SK-N-SH (cell line): ENCODE measurements at regions not wholly inside any gene's neighbourhood (a gene's known extent, or its start where the extent isn't known, plus 50 kb on each side); places are given as distances from the start of the nearest gene placed in this dataset.

Experiments used
- CTCF ChIA-PET: fragments of 300-600, 350-600 bp; formaldehyde crosslinking; extraction: SDS; loops from one replicate; lab custom pipeline; 2021; lab: Yijun Ruan, JAX
- POLR2A ChIA-PET: fragments of 350-600 bp; sonication (Branson Sonifier 250); formaldehyde crosslinking; extraction: SDS; loops from one replicate; lab custom pipeline; 2020; ENCODE audit warnings: antibody characterized with exemption, inconsistent platforms; lab: Yijun Ruan, JAX
- DNase-seq: peaks from one replicate; pipeline ENCODE4 v3.0.0; 2012
- H2AFZ ChIP-seq: fragments of 200-600 bp; sonication (generic); 2 replicates; pipeline ENCODE4 v1.8.1; 2016; ENCODE audit warnings: antibody characterized with exemption, mild to moderate bottlenecking, low read depth
- H3F3A ChIP-seq: fragments of 200-600 bp; sonication (generic); replicated peaks from 2 replicates; pipeline ENCODE3; 2016; ENCODE audit warnings: antibody characterized with exemption, mild to moderate bottlenecking; ENCODE audit not compliant: insufficient read depth
- H3K27ac ChIP-seq, 2 experiments: fragments of 200-500 bp in 1 of 2; fragments of 200-600 bp in 1 of 2; sonication (Bioruptor generic) in 1 of 2; sonication (generic), shearing (Covaris generic) in 1 of 2; 2 replicates each; pipeline versions ENCODE4 v1.5.1 to v1.6.1; 2014 to 2016; ENCODE audit warnings: low read depth in 2 of 2, inconsistent platforms in 1 of 2, low read length in 1 of 2, mild to moderate bottlenecking in 1 of 2, mixed read lengths in 1 of 2
- H3K27me3 ChIP-seq: fragments of 200-600 bp; sonication (generic), shearing (Covaris generic); 2 replicates; pipeline ENCODE4 v1.6.1; 2016; ENCODE audit warnings: mixed run types; ENCODE audit not compliant: insufficient read depth
- H3K36me3 ChIP-seq, 2 experiments: fragments of 200-500 bp in 1 of 2; fragments of 200-600 bp in 1 of 2; sonication (Bioruptor generic) in 1 of 2; sonication (generic) in 1 of 2; replicated peaks in 1 of 2; 2 replicates each; pipeline versions ENCODE3 to v1.5.1; 2014 to 2016; ENCODE audit warnings: low read length in 1 of 2, mild to moderate bottlenecking in 1 of 2; ENCODE audit not compliant: insufficient read depth in 2 of 2, control insufficient read depth in 1 of 2
- H3K4me1 ChIP-seq, 2 experiments: fragments of 200-500 bp in 1 of 2; fragments of 200-600 bp in 1 of 2; sonication (Bioruptor generic) in 1 of 2; sonication (generic), shearing (Covaris generic) in 1 of 2; 2 replicates each; pipeline versions ENCODE4 v1.5.1 to v1.6.1; 2014 to 2016; ENCODE audit warnings: low read depth in 1 of 2, low read length in 1 of 2, mixed run types in 1 of 2; ENCODE audit not compliant: insufficient read depth in 2 of 2, control insufficient read depth in 1 of 2
- H3K4me2 ChIP-seq: fragments of 200-600 bp; sonication (generic), shearing (Covaris generic); 2 replicates; pipeline ENCODE4 v1.6.1; 2017; ENCODE audit warnings: mixed run types
- H3K4me3 ChIP-seq, 2 experiments: fragments of 200-500 bp in 1 of 2; fragments of 200-600 bp in 1 of 2; sonication (Bioruptor generic) in 1 of 2; sonication (generic), shearing (Covaris generic) in 1 of 2; 2 replicates each; pipeline versions ENCODE4 v1.5.1 to v1.8.1; 2014 to 2016; ENCODE audit warnings: low read depth in 2 of 2, inconsistent platforms in 1 of 2, low read length in 1 of 2, mild to moderate bottlenecking in 1 of 2, mixed read lengths in 1 of 2, moderate library complexity in 1 of 2
- H3K79me2 ChIP-seq: fragments of 200-600 bp; sonication (generic); 2 replicates; pipeline ENCODE4 v1.8.1; 2017; ENCODE audit warnings: mild to moderate bottlenecking; ENCODE audit not compliant: insufficient read depth
- H3K9ac ChIP-seq: fragments of 200-600 bp; sonication (generic); 2 replicates; pipeline ENCODE4 v1.6.1; 2017; ENCODE audit warnings: mixed run types
- H3K9me2 ChIP-seq: fragments of 200-600 bp; sonication (generic); 2 replicates; pipeline ENCODE4 v1.6.1; 2017; ENCODE audit warnings: mixed run types
- H3K9me3 ChIP-seq: fragments of 200-600 bp; sonication (generic); 2 replicates; pipeline ENCODE4 v1.6.1; 2017; ENCODE audit warnings: mixed run types, mild to moderate bottlenecking, moderate library complexity
- H4K20me1 ChIP-seq: fragments of 200-600 bp; sonication (generic); 2 replicates; pipeline ENCODE4 v1.6.1; 2017; ENCODE audit warnings: mild to moderate bottlenecking, mixed run types; ENCODE audit not compliant: insufficient read depth
- CHD2 ChIP-seq: fragments of 150-350 bp; IDR thresholded peaks from 2 replicates; pipeline ENCODE4 v1.6.1; 2018; ENCODE audit warnings: low read length; ENCODE audit not compliant: partially characterized antibody
- CTCF ChIP-seq: fragments of 200-600 bp; sonication (generic); IDR thresholded peaks from 2 replicates; pipeline ENCODE4 v1.6.1; 2017; ENCODE audit warnings: antibody characterized with exemption, mild to moderate bottlenecking, moderate library complexity
- EP300 ChIP-seq, 2 experiments: IDR thresholded peaks; 2 replicates each; pipeline versions ENCODE4 v1.4.0 to v1.6.1; 2012; ENCODE audit warnings: borderline replicate concordance in 1 of 2, low read depth in 1 of 2, low read length in 1 of 2
- FOSL2 ChIP-seq: IDR thresholded peaks from 2 replicates; pipeline ENCODE4 v1.4.0; 2012; ENCODE audit warnings: low read depth, mild to moderate bottlenecking, moderate library complexity, borderline replicate concordance
- GABPA ChIP-seq: IDR thresholded peaks from 2 replicates; pipeline ENCODE4 v1.4.0; 2012; ENCODE audit warnings: low read depth, mild to moderate bottlenecking
- JUND ChIP-seq: IDR thresholded peaks from 2 replicates; pipeline ENCODE4 v1.4.0; 2012
- MEF2A ChIP-seq: IDR thresholded peaks from 2 replicates; pipeline ENCODE4 v1.4.0; 2012; ENCODE audit warnings: low read depth, borderline replicate concordance
- MXI1 ChIP-seq: IDR thresholded peaks from 2 replicates; pipeline ENCODE4 v1.6.1; 2012; ENCODE audit warnings: mild to moderate bottlenecking, low read depth, low read length, improper control_type of control experiment
- NFIC ChIP-seq: IDR thresholded peaks from 2 replicates; pipeline ENCODE4 v1.4.0; 2012; ENCODE audit warnings: borderline replicate concordance
- PBX3 ChIP-seq: IDR thresholded peaks from 2 replicates; pipeline ENCODE4; 2012
- RAD21 ChIP-seq: IDR thresholded peaks from 2 replicates; pipeline ENCODE4 v1.6.1; 2012; ENCODE audit warnings: mild to moderate bottlenecking, low read length
- RFX5 ChIP-seq: IDR thresholded peaks from 2 replicates; pipeline ENCODE4 v1.6.1; 2012; ENCODE audit warnings: mild to moderate bottlenecking, improper control_type of control experiment, low read length
- RXRA ChIP-seq: IDR thresholded peaks from 2 replicates; pipeline ENCODE4 v1.4.0; 2012; ENCODE audit warnings: low read depth, mild to moderate bottlenecking, borderline replicate concordance
- SIN3A ChIP-seq: IDR thresholded peaks from 2 replicates; pipeline ENCODE4 v1.6.1; 2012; ENCODE audit warnings: low read depth, mild to moderate bottlenecking, low read length, moderate library complexity, borderline replicate concordance
- SMC3 ChIP-seq: IDR thresholded peaks from 2 replicates; pipeline ENCODE4 v1.6.1; 2012; ENCODE audit warnings: low read depth, low read length, improper control_type of control experiment
- YY1 ChIP-seq: IDR thresholded peaks from 2 replicates; pipeline ENCODE4 v1.4.0; 2012; ENCODE audit warnings: low read depth, mild to moderate bottlenecking
- WGBS: methylation state at CpG from one replicate; pipeline ENCODE4 v1.1.6; 2017; ENCODE audit warnings: low lambda C conversion rate; 5-methylcytosine and 5-hydroxymethylcytosine counted together
- TF ChIP-seq, protein P1 (sequence below): IDR thresholded peaks from 2 replicates; pipeline ENCODE4 v1.4.0; 2012; ENCODE audit warnings: low read depth, borderline replicate concordance
- TF ChIP-seq, protein P2 (sequence below): IDR thresholded peaks from 2 replicates; pipeline ENCODE4 v1.4.0; 2012; ENCODE audit warnings: low read depth

DNA sequence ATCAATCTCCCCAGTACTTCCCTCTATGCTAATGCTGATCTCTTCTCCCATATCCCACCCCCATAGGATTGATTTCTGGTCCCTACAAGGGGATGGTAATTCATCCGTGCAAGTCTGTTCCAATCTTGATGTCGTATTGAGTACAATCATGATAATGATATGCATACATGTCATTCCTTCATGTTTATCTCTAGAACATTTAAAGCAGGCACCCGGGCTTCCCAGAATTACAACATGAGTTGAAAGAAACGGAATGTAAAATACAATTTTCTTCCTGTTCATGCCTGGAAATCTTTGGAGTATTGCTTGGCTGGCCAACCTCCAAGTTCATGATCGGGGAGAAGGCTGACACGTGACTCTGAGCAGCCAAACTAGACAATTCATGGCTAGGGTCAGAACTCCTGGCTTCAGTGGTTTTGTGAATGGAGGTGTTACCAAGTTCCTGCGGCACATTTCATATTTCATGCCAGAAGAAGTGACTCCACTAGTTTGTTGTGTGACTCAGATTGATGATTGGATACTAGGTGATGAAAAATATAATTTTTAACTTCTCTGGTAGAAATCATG is 66.6 kb downstream of the C9orf152 start (continued):
- TF ChIP-seq, protein P1, sequence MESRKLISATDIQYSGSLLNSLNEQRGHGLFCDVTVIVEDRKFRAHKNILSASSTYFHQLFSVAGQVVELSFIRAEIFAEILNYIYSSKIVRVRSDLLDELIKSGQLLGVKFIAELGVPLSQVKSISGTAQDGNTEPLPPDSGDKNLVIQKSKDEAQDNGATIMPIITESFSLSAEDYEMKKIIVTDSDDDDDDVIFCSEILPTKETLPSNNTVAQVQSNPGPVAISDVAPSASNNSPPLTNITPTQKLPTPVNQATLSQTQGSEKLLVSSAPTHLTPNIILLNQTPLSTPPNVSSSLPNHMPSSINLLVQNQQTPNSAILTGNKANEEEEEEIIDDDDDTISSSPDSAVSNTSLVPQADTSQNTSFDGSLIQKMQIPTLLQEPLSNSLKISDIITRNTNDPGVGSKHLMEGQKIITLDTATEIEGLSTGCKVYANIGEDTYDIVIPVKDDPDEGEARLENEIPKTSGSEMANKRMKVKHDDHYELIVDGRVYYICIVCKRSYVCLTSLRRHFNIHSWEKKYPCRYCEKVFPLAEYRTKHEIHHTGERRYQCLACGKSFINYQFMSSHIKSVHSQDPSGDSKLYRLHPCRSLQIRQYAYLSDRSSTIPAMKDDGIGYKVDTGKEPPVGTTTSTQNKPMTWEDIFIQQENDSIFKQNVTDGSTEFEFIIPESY: no peak
- TF ChIP-seq MEF2A (peak; percentile 24; the same call in 1 of the 2 replicates), SMC3 (no peak), EP300 (IDR thresholded peaks at IDR 0.05; ENCODE audit: borderline replicate concordance in 1 of 2, low read depth in 1 of 2, low read length in 1 of 2) (peak in 1 of 2 experiments; percentile 62; a peak in 2 of 4 replicates), GABPA (0 out of 2 replicates have a peak, but pooled peaks have one; percentile 15), RAD21 (no peak), FOSL2 (peak; percentile 64)
- TF ChIP-seq, protein P2, sequence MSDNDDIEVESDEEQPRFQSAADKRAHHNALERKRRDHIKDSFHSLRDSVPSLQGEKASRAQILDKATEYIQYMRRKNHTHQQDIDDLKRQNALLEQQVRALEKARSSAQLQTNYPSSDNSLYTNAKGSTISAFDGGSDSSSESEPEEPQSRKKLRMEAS: peak; percentile 69

GRCh38 chr9:110142253-110142652 is 65.7 kb downstream of the C9orf152 start:
- peaks cover 22 to 36% of the 10 kb centered on the region in 2 experiments for H3K36me3 ChIP-seq
- no peak overlapping the region for H3K9ac ChIP-seq
- CTCF ChIA-PET: interaction anchor here (0.6 to 1.8 kb wide), 6 partner anchors 13 to 240 kb away, joined by 3 to 9 read pairs (median 3); no protein-coding TSS in a partner anchor
- H3K27me3 ChIP-seq: no peaks in the 10 kb centered on the region
- peak overlapping the region in 1 of 2 experiments; percentile 81; a peak in 2 of 4 replicates for H3K27ac ChIP-seq
- POLR2A ChIA-PET: no interaction called here
- H3K4me2 ChIP-seq: peak overlapping the region; percentile 64; the same call in 1 of the 2 replicates
- no peak overlapping the region for H3K4me3 ChIP-seq
- H4K20me1 ChIP-seq: peaks cover 100% of the 10 kb centered on the region
- peaks cover 100% of the 10 kb centered on the region for H3K79me2 ChIP-seq
- no peak for DNase-seq
- TF ChIP-seq CTCF (no peak), EP300 (IDR thresholded peaks at IDR 0.05; ENCODE audit: borderline replicate concordance in 1 of 2, low read depth in 1 of 2, low read length in 1 of 2) (no peak), JUND (no peak), RFX5 (no peak), CHD2 (no peak), SIN3A (no peak), NFIC (no peak), RXRA (no peak), MXI1 (no peak), PBX3 (no peak), FOSL2 (no peak), YY1 (no peak)
- TF ChIP-seq, protein P1: no peak
- WGBS: 95% methylated on average over 3 of the region's 3 CpGs
- no peaks in the 10 kb centered on the region for H3K9me2 ChIP-seq
- H3F3A ChIP-seq: peaks cover 23% of the 10 kb centered on the region
- H3K9me3 ChIP-seq: no peaks in the 10 kb centered on the region
- peaks cover 4 to 35% of the 10 kb centered on the region in 2 experiments; a peak in 3 of 4 replicates for H3K4me1 ChIP-seq
- no peak overlapping the region for H2AFZ ChIP-seq
